COLO668 (cell line): ENCODE measurements at regions not wholly inside any gene's neighbourhood (a gene's known extent, or its start where the extent isn't known, plus 50 kb on each side); places are given as distances from the start of the nearest gene placed in this dataset.
A peak's percentile ranks its signal among the peaks of the same experiment; 100 is the strongest.

Experiments used
- DNase-seq: peaks from one replicate; lab custom pipeline; 2025; ENCODE audit not compliant: unreplicated experiment; lab: John Stamatoyannopoulos, UW

- no peak for DNase-seq
Observed at GRCh38 chr10:21068026-21068656, 171.0 kb upstream of the NEBL start.

GRCh38 chr10:21065621-21066248, 168.6 kb upstream of the NEBL start:
- no peak for DNase-seq

- DNase-seq = no peak
Observed at GRCh38 chr10:21061982-21062381, 164.9 kb upstream of the NEBL start.

GRCh38 chr10:21061184-21061583, 164.1 kb upstream of the NEBL start:
- DNase-seq = no peak

GRCh38 chr10:21060626-21061025, 163.5 kb upstream of the NEBL start:
- DNase-seq = no peak

GRCh38 chr10:21057989-21058388, 160.9 kb upstream of the NEBL start:
- no peak for DNase-seq

- DNase-seq = no peak
Observed at GRCh38 chr10:21057436-21057835, 160.3 kb upstream of the NEBL start.

- DNase-seq = no peak
Observed at GRCh38 chr10:21056461-21056860, 159.3 kb upstream of the NEBL start.

- no peak for DNase-seq
Observed at GRCh38 chr10:21055339-21056135, 158.4 kb upstream of the NEBL start.

- DNase-seq = no peak
Observed at GRCh38 chr10:21053953-21054690, 157.0 kb upstream of the NEBL start.

GRCh38 chr10:21052709-21053104, 155.6 kb upstream of the NEBL start:
- no peak for DNase-seq

GRCh38 chr10:21052072-21052708, 155.1 kb upstream of the NEBL start:
- DNase-seq = no peak

GRCh38 chr10:21049482-21049881, 152.4 kb upstream of the NEBL start:
- DNase-seq = no peak

- no peak for DNase-seq
Observed at GRCh38 chr10:21048068-21048467, 151.0 kb upstream of the NEBL start.

- DNase-seq = no peak
Observed at GRCh38 chr10:21047511-21047910, 150.4 kb upstream of the NEBL start.

- no peak for DNase-seq
Observed at GRCh38 chr10:21047096-21047495, 150.0 kb upstream of the NEBL start.

- no peak for DNase-seq
Observed at GRCh38 chr10:21043044-21043443, 145.9 kb upstream of the NEBL start.

GRCh38 chr10:21042536-21042935, 145.4 kb upstream of the NEBL start:
- DNase-seq = no peak

GRCh38 chr10:21041763-21042458, 144.8 kb upstream of the NEBL start:
- DNase-seq = no peak

GRCh38 chr10:21039721-21040120, 142.6 kb upstream of the NEBL start:
- peak; percentile 4 for DNase-seq
